ENCODE measurements at regions not wholly inside any gene's neighbourhood (a gene's known extent, or its start where the extent isn't known, plus 50 kb on each side); places are given as distances from the start of the nearest gene placed in this dataset.

DNA sequence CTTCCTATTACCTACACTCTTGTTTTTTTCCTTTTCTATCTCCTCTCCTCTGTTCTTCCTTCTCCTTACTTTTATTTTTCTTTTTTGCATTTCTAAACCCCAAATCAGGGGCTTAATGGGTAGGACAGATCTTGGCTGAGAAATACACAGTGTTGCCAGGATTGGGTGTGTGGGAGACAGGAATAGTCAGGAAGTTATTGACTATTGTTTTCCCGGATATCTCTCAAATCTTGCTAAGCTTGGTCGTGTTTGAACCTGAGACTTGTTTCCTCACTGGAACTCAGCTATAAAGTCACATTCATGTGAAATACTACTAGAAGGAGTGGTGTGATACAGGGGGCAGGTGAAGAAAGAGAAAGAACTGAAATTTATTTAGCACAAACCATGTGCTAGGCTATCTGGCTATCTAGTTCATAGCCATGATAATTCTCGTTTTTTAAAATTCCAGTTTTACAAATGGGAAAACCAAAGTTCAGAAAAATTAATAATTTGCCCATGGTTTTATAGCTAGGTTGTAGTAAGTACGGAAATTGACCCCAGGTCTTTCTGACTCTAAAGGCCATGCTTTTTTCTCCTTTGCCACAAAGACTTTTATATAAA, 343.2 kb upstream of the UMPS start:
- TF ChIP-seq, protein P1, sequence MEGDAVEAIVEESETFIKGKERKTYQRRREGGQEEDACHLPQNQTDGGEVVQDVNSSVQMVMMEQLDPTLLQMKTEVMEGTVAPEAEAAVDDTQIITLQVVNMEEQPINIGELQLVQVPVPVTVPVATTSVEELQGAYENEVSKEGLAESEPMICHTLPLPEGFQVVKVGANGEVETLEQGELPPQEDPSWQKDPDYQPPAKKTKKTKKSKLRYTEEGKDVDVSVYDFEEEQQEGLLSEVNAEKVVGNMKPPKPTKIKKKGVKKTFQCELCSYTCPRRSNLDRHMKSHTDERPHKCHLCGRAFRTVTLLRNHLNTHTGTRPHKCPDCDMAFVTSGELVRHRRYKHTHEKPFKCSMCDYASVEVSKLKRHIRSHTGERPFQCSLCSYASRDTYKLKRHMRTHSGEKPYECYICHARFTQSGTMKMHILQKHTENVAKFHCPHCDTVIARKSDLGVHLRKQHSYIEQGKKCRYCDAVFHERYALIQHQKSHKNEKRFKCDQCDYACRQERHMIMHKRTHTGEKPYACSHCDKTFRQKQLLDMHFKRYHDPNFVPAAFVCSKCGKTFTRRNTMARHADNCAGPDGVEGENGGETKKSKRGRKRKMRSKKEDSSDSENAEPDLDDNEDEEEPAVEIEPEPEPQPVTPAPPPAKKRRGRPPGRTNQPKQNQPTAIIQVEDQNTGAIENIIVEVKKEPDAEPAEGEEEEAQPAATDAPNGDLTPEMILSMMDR (IDR thresholded peaks at IDR 0.05; ENCODE audit: low read depth, low read length, missing control alignments): no peak
- H3K4me3 ChIP-seq (ENCODE audit: low read depth, low read length): no peak overlapping the region
- no peak for DNase-seq (ENCODE audit: low read depth)

DNA sequence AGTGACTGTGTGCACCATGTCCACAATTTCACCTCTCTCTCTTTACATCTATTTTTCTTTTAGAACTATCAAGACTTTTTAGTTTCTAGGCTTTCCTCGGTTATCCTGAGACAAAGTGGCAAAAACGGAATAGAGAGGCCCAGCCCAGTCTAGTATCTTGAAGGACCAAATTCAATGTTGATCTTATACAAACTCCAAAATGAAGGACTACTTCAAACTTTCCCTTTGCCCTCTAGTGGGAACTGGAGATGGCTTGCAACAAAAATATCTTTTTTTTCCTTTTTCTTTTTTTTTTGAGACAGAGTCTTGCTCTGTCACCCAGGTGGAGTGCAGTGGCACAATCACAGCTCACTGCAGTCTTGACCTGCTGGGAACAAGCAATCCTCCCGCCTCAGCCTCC, 338.5 kb upstream of the UMPS start:
- no peak overlapping the region for H3K4me3 ChIP-seq (ENCODE audit: low read depth, low read length)
- DNase-seq (ENCODE audit: low read depth): no peak
- TF ChIP-seq, protein P1 (IDR thresholded peaks at IDR 0.05; ENCODE audit: low read depth, low read length, missing control alignments): no peak

DNA sequence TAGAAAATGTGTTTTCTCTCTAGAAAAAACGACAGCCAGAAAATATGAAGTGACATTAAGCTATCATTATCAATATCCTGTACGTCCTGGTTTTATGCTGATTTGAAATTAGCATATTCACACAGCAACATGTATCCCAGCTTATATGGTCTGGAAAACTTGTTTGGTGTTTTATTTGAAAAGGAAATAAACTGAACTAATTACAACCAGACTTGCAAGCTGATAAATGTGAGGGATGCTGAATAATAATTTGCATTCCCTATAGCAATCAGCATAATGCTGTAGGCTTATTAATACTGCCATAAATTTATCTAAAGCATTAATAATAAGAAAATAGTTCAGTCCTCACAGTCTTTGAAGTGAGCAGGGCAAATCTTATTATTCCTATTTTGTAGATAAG, 336.9 kb upstream of the UMPS start:
- no peak for DNase-seq (ENCODE audit: low read depth)
- TF ChIP-seq, protein P1 (IDR thresholded peaks at IDR 0.05; ENCODE audit: low read depth, low read length, missing control alignments): no peak
- no peak overlapping the region for H3K4me3 ChIP-seq (ENCODE audit: low read depth, low read length)

DNA sequence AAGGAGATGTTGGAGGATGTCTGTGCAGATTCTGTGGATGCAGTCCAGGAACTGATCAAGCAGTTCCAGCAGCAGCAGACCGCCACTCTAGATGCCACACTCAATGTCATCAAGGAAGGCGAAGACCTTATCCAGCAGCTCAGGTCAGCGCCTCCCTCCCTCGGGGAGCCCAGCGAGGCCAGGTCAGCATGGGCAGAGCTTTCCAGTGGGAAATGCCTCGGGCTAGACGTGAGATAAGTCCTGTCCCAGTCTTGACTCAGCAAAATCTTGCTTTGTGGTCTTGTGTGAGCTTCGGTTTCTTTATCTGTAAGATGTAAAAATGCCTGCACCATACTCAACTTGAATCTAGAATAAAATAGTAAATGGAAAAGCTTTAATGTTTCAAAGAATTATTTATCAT, 335.1 kb upstream of the UMPS start:
- DNase-seq (ENCODE audit: low read depth): no peak
- no peak overlapping the region for H3K4me3 ChIP-seq (ENCODE audit: low read depth, low read length)
- TF ChIP-seq, protein P1 (IDR thresholded peaks at IDR 0.05; ENCODE audit: low read depth, low read length, missing control alignments): no peak

DNA sequence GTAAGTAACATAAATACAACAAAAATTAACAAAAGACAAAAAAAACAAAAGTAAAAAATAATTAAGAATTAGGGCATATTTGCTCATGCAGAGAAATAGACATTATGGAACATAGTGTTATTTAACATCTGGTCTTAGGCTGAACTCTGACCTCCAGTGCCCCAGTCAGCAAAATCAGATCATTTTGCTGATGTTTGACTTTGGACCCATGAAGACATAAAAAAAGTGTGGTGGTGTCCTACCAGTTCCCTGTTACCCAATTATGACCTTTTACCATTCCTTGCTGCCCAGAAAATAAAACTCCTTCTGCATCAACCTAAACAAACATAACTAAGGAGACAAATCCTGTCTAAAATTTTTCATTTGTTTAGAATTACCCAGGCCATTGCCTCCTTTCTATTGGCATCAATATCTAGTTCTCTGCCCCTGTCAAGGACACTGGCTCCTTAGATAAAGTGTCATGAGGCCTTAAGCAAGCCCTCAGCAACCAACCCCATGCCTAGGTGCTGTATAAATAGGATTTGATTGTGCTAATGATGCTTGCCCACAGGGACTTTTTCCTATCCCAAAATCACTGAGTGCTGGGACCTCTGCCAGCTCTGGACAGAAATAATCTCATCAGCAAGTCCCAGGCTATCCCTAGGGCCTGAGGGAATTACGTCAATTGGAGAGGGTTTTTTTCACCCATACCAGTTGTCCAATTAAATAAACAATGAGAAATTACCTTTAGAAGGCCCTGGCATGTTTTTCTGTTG, 334.5 kb upstream of the UMPS start:
- DNase-seq (ENCODE audit: low read depth): no peak
- TF ChIP-seq, protein P1 (IDR thresholded peaks at IDR 0.05; ENCODE audit: low read depth, low read length, missing control alignments): no peak
- no peak overlapping the region for H3K4me3 ChIP-seq (ENCODE audit: low read depth, low read length)

DNA sequence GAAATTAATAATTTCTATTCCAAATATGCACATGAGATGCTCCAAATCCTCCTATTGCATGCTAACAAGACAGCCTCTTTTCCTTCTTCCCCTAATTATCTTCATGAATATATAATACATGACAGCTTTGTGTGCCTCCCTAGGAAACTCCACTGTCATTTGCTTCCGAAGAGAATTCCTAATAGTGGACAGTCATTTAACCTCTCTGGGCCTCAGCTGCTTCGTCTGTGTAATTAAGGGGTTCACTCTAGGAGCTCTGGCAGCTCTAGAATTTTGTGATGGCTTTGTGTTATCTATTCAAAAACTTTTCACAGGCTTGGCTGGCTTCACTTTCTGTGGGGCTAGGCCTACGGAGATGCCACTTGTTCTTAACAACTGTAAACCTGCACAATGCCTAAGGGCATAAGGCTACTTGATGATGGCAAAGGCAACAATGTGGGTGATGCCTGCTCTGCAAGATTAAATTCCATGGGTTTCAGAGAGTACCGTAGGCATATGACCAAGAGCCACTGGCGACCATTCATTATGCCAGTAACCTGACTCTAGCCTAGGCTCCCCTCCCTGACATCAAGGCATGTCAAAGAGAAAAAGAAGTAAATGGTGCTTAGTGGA, 333.8 kb upstream of the UMPS start:
- no peak for DNase-seq (ENCODE audit: low read depth)
- no peak overlapping the region for H3K4me3 ChIP-seq (ENCODE audit: low read depth, low read length)
- TF ChIP-seq, protein P1 (IDR thresholded peaks at IDR 0.05; ENCODE audit: low read depth, low read length, missing control alignments): no peak

Measured in GM12864 (cell line).